ENCODE measurements at regions not wholly inside any gene's neighbourhood (a gene's known extent, or its start where the extent isn't known, plus 50 kb on each side); places are given as distances from the start of the nearest gene placed in this dataset.

DNA sequence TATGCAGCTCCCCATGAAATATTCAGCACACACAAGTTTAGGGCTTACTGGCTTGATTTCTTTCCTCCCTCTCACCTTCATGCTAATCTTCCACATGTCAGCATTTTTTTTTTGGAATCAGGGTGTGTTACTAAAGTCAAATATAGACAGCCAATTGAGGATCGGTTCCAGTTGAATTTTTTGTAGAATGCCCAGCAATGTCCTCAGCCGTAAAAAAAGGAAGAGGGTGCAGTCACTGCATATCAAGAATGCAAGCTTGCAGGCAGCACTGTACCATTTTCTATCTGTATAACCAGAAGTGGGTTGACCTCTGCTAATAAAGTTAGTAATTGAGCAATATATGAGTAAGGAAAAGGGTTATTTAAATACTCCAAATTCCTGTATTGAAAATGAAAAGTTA lies 51.4 kb upstream of the CHMP2B start:
- DNase-seq = no peak

DNA sequence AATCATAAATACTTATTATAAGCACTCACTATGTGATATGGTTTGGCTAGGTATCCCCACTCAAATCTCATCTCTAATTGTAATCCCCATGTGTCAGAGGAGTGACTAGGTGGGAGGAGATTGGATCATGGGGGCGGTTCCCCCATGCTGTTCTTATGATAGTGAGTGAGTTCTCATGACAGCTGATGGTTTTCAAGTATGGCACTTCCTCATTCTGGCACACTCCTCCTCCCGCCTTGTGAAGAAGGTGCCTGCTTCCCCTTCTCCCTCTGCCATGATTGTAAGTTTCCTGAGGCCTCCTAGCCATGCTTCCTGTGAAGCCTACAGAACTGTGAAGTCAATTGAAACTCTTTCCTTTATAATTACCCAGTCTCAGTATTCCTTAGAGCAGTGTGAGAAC lies 53.3 kb upstream of the CHMP2B start:
- peak in 1 of 2 donors; percentile 4 for DNase-seq

DNA sequence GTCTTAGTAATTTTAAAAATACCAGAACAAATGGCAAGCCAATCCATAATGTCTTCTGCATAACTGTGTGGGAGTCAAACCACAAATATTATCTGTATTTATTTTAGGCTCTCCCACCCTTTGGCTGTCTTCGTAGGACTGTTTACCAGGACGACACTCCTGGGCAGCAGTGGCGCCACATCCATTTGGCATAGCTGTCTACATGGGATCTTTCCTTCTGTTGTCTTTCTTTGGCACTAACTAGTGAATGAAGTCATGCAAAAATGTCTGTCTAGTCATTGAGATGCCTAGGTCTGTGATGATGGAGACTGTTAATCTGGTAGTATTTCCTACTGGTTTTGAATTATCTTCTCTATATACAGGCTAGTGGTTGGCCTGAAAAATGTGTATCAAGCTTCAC lies 54.0 kb upstream of the CHMP2B start:
- no peak for DNase-seq

DNA sequence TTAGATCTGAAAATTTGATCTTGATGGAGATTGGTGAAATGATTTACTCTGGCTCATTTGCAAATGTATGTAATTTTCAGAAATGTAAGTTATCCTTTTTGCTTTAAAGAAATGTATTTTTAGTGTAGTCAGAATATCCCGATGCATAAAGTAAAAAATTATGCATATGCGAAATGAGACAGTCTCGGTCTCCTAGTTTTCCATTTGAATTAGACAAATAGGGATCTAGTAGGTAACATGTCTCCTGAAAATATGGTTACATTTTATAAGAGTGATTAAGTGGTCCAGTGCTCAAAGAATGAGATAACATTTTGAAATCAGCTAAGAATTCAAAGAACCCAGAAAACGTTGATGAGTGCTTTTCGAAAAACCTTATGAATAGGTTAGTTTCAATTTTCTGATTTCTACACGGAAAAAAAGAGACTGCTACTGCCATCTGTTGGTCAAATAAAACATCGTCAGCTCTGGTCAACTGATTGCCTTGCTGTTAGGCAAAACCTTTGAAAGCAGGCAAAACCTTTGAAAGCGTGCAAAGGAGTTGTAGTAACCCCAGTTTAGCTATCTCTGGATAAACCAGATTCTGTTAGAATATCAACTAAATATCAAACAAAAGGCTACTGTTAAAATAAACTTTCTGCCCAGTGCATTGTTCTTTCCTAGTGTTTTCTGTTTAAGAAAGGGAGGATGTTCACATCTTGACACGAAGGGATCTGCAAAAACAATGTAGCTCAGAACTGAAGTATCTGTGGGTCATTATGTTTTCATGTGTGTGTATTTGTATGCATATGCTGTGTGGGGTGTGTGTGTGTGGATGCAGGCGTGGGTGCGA lies 59.3 kb upstream of the CHMP2B start:
- DNase-seq = peak in 1 of 2 donors; percentile 22

DNA sequence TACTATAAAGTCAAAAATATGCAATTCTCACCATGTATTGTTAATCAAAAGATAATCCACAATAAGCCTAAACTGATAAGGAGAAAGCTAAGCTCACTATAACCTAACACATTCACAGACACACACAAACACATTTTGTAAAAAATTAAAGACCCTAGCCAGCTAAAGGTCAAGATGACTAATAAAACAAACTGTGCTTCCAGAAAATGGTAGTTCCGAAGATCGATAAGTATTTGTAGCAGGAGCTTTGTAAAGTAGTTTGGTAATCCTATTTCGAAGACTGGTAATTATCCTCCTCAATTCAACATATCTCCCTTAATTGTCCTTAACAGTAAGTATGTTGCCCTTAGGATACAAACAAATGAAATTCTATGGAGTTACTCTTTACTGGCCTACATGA lies 62.9 kb upstream of the CHMP2B start:
- DNase-seq = no peak

DNA sequence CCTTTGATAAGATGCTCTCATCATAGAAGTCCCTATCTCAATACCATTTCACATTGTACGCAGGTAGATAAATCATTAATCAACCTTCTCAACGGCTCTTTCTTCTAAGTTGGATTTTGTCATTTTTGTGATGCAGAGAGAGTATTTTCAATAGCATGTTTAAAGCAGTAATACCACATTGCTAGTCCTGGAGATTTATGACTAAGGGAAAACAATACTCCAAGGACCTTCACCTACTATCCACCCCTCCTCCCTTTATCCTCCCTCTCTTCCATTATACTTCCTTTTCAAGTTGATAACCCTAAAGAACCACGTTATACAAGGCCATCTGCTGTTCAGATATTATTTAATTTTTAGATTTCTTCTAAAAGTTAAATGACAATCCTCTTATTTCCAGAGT lies 65.3 kb upstream of the CHMP2B start:
- DNase-seq = no peak

DNA sequence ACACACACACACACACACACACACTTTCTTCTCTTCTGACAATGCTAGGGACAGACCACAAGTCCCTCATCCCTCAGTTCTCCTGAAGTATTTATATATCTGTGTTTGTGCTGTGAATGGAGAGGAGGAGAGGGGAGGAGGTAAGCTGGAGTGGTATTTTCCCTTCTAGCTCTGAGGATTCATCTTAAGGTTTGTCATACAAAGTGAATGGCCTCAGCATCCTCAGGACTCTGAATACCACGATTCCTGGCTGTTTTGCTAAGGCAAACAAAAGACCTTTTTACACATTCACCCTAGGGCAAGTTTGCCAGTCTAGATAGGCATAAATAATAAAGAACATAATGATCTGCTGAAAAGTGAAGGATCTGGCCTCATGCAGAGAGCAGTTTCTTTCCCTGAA lies 65.7 kb upstream of the CHMP2B start:
- no peak for DNase-seq

DNA sequence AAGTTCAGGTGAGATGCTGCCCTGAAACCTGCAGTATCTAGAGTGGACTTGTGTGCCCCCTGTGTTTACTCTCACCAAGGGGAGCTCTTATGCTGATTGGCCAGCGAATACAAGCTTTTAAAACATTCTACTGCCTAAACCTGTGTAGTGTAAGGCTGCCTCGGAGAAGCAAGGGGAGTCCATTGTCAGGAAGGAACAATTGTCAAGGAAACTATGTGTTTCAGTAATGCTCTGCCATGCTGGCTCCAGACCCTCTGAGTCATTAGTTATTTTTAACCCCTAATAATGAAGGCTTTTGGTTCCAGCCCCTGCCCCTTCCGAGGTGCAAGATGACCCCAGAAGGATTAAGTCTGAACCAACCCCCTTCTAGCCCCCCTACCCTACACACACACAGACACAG lies 66.1 kb upstream of the CHMP2B start:
- DNase-seq = no peak

DNA sequence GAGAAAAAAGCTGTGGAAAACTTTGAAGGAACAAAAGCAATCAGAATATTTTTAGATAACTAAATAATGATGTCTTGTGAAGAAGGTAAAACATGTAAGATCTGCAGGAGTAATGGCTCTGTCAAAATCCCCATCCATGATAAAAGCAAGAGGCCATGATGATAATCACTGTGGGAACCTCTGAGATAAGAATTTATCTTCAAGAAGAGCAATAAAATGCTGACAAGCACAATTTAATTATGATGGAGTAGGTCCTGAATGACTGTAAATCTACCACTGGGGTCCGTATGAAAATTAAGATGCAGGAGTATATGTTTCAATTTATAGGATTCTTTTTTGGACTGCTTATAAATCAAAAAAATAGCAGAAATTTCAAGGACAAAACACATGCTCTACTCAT lies 68.3 kb upstream of the CHMP2B start:
- DNase-seq = no peak

DNA sequence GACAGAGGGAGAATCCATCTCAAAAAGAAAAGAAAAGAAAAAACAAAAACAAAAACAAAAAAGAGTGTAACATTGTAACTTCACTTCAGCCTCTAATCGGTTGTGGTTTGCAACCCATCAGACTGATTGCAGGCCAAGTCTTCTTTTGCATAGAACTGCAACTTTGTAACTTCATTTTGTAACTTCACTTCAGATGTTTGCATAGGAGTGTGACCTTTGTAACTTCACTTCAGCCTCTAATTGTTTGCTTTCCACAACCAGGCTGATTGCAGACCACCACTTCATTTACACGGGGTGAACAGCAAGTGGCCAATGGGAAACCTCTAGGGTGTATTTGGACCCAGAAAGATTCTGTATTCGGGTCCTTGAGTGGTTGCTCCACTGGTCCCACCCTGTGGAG lies 79.1 kb upstream of the CHMP2B start:
- DNase-seq = no peak

- no peak for DNase-seq
These were observed 79.5 kb upstream of the CHMP2B start for GRCh38 chr3:87147562-87147961.

GRCh38 chr3:87145553-87145952 lies 81.6 kb upstream of the CHMP2B start:
- no peak for DNase-seq

- DNase-seq = no peak
These were observed 91.0 kb upstream of the CHMP2B start for GRCh38 chr3:87136066-87136596.

DNA sequence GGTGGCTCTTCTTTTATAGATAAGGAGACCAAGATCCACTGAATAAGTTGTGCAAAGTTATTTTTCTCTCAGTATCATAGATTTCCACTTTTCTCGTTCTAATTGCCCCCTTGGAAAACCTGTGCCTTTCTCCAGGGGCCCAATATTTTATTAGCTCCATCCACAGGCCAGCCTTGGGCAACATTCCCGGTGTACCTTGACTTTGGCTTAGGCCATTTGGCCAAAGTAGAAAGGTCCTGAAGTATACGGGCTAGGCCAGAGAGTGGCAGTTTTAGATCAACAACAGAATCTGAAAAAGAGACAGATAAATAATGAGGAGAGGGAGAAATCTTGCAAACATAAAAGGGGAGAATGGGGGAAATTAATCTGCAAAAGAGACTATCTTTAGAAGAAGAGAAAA lies 91.7 kb upstream of the CHMP2B start:
- no peak for DNase-seq

DNA sequence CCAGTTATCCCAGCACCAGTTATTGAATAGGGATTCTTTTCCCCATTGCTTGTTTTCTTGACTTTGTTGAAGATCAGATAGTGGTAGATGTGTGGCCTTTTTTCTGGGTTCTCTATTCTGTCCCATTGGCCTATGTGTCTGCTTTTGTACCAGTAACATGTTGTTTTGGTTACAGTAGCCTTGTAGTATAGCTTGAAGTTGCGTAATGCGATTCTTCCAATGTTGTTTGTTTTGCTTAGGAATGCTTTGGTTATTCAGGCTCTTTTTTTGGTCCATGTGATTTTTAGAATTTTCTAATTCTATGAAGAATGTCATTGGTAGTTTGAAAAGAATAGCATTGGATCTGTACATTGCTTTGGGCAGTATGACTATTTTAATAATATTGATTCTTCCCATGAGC lies 94.3 kb upstream of the CHMP2B start:
- no peak for DNase-seq

DNA sequence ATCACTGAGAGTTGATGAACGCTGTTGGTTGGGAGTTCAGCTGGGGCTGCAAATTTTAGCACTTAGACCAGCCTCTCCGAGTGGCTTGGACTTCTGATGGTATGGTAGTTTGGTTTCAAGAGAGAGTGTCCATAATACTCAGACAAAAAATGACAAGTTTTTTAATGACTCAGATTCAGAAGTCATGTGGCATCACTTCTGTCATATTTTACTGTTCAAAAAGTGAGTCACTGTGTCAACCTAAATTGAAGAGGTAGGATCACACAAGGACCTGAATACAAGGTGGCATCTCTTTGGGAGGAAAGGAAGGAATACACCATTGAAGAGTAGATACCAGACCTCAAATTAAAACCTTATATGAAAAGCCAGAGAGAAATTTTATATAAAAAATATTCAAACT lies 99.1 kb upstream of the CHMP2B start:
- no peak for DNase-seq

GRCh38 chr3:87127281-87127680 lies 99.8 kb upstream of the CHMP2B start:
- DNase-seq = no peak

DNA sequence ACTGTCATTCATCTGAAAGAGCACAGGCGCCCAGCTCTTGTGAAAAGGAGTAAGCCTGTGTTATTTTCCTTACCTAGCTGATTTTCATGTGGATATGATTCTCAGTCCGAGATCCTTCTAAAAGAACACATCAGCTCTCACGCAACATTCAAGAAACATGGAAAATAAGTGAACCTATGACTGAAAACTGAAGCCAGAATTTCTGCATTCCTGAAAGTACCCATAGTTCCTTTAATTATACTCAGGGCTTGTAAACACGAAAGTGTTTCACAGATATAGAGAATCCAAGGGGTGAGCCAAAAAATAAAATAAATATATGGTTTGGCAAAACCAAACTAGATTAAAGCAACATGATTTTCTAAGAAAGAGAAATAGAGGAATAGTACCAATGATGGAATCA lies 100.8 kb upstream of the CHMP2B start:
- no peak for DNase-seq

DNA sequence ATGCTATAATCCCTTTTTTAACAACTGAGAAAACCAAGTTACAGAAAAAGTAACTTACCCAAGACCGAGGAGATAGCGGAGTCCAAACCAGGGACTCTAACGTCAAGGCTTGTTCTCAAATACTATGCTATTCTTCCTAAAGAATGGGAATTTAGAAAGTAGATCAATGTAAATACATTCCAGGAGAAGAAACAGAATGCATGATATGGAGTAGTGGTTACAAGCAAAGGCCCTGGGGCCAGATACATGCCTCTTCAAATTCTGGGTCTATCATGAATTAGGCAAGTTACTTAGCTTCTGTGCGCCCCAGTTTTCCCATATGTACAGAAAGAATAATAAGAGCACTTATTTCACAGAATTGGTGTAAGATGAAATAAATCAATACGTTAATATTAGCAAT lies 102.0 kb upstream of the CHMP2B start:
- DNase-seq = no peak

GRCh38 chr3:87122766-87123165 lies 104.3 kb upstream of the CHMP2B start:
- DNase-seq = no peak

- no peak for DNase-seq
These were observed 105.3 kb upstream of the CHMP2B start for GRCh38 chr3:87121856-87122255.

DNA sequence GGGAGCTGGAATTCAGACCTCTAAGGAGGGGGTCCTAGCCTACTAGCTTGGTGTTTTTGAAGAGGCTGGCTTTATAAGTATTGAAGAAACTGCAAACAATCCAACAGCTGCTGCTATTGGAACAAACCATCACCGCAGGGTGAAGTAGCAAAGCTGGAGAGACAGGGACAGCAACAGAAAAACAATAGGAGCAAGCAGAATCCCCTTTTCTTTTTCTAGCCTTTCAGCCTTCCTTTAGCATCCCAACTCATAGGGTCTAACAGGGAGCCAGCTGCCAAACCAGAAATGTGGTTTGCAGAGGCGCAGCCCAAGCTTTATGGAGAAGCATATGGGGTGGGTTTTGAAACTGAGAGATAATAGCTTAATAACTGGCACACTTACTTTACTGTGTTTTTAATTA lies 106.2 kb upstream of the CHMP2B start:
- no peak for DNase-seq

DNA sequence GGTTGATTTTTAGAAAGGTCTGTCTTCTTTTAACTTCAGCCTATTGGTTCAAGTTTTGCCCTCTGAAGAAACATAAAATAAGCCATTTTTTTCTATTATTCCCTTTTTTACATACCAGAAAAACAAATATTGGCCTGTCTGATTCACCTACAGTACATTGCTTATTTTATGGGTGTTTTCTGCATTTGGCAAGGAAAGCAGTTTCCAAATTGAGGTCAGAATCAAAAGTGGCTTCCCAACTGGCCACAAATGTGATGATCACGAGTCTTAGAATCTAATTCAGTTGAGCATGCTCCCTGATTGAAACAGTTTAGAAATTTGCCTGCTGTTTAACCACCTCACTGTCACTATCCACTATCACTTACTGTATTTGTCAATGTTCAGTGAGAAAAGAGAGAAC lies 106.9 kb upstream of the CHMP2B start:
- no peak for DNase-seq

DNA sequence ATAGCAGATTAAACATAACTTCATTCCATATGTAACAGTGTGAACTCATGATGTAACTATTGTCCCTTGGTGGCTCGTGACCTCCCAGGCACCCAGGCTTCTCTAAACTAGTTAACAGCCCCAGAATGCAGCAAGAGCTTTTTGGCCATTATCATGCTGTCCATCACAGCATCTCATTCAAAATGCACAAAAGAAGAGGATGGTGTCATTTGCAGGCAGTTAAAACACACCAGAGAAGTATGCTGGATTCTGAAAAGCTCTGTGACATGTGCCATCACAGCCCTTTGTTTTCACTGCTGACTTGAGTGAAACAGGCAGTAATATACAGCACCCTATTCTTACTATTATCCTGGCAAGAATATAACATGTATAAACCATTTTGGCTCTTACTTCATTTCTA lies 117.6 kb upstream of the CHMP2B start:
- no peak for DNase-seq

All from bone marrow (tissue), 2 donors.